Activated naive CD8-positive, alpha-beta T cell treated with anti-CD3 and anti-CD28 coated beads, Interleukin-2, amount 50 U/mL, for 24 hours (primary cell): ENCODE measurements at regions not wholly inside any gene's neighbourhood (a gene's known extent, or its start where the extent isn't known, plus 50 kb on each side); places are given as distances from the start of the nearest gene placed in this dataset.
"Not testable (repeated sequence)": the region's sequence is repeated elsewhere in the genome, so short reads cannot be mapped to it uniquely, and the experiment has no call there.

ENCODE experiments used
- ATAC-seq: fragments of 150-1000 bp; cut with Tn5 transposase; one replicate; pipeline ENCODE4 v1.10.0; 2021
- DNase-seq: peaks from one replicate; pipeline ENCODE4 v3.0.0; 2021
- H3K27ac Mint-ChIP-seq: one replicate; pipeline ENCODE4 v1.8.0; 2021; ENCODE audit warnings: mild to moderate bottlenecking, mixed read lengths
- H3K27me3 Mint-ChIP-seq: one replicate; pipeline ENCODE4 v1.8.0; 2021; ENCODE audit warnings: mixed read lengths
- H3K36me3 Mint-ChIP-seq: one replicate; pipeline ENCODE4 v1.8.0; 2021; ENCODE audit warnings: low read depth, mixed read lengths
- H3K4me1 Mint-ChIP-seq: one replicate; pipeline ENCODE4 v1.8.0; 2021; ENCODE audit warnings: mixed read lengths
- H3K4me3 Mint-ChIP-seq: one replicate; pipeline ENCODE4 v1.8.0; 2021; ENCODE audit warnings: mild to moderate bottlenecking, moderate library complexity, mixed read lengths
- H3K9me3 Mint-ChIP-seq: one replicate; pipeline ENCODE4 v1.8.0; 2021; ENCODE audit warnings: mixed read lengths

- Mint-ChIP-seq H3K36me3 (no peaks in the 10 kb centered on the region), H3K4me3 (no peak overlapping the region), H3K9me3 (peaks cover 7% of the 10 kb centered on the region), H3K4me1 (no peaks in the 10 kb centered on the region), H3K27me3 (no peaks in the 10 kb centered on the region), H3K27ac (no peak overlapping the region)
- ATAC-seq (no peak), DNase-seq (no peak)
These were observed 376.8 kb upstream of the ZFP42 start for GRCh38 chr4:187618701-187619281.

GRCh38 chr4:187619319-187619718 lies 376.3 kb upstream of the ZFP42 start:
- Mint-ChIP-seq H3K36me3 (no peaks in the 10 kb centered on the region), H3K4me3 (no peak overlapping the region), H3K4me1 (no peaks in the 10 kb centered on the region), H3K27ac (no peak overlapping the region), H3K9me3 (peaks cover 7% of the 10 kb centered on the region), H3K27me3 (no peaks in the 10 kb centered on the region)
- DNase-seq, result no peak
- ATAC-seq, result no peak

- Mint-ChIP-seq H3K36me3 (no peaks in the 10 kb centered on the region), H3K4me1 (no peaks in the 10 kb centered on the region), H3K9me3 (peaks cover 17% of the 10 kb centered on the region), H3K4me3 (no peak overlapping the region), H3K27me3 (no peaks in the 10 kb centered on the region), H3K27ac (no peak overlapping the region)
- no peak for DNase-seq
- ATAC-seq, result no peak
These were observed 363.1 kb upstream of the ZFP42 start for GRCh38 chr4:187632260-187632995.

DNA sequence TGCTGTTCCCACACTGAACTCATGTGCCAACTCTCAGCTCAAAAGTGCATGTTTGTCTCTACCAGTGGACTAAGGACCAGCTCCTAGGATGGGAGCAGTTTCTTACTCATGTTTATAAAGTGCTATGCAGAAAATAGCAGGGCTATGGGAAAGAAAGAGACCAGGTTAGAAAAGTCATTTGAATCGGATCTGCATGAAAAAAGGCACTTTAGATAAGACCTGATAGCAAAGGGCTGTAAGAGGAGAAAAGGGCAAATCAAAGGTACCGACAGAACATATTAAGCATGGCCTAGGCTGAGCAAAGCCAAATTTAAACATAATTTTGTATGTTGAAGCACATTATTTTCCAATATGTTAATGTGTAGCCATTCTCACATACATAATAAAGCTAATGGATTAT lies 362.3 kb upstream of the ZFP42 start:
- ATAC-seq (no peak), DNase-seq (no peak)
- H3K27ac Mint-ChIP-seq, result no peak overlapping the region
- peaks cover 11% of the 10 kb centered on the region for H3K9me3 Mint-ChIP-seq
- no peaks in the 10 kb centered on the region for H3K36me3 Mint-ChIP-seq
- H3K4me1 Mint-ChIP-seq, result no peaks in the 10 kb centered on the region
- H3K4me3 Mint-ChIP-seq, result no peak overlapping the region
- H3K27me3 Mint-ChIP-seq, result no peaks in the 10 kb centered on the region

DNA sequence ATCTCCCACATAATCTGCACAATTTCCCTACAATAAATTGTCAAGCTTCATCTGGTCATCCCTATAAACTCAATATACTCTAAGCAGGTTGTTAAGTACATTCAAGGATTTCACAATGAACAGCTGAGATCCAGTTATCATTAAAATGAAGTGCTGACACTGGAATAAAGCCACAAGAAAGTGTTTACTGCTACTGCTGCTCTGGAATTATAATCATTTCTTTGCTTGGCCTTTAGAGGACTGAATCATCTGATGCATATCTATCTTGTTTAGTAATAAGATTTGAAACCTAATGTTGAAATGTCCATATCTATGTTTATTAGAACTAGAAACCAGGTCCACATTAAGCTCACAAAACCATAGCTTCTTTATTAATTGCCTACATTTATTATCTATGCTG lies 338.6 kb upstream of the ZFP42 start:
- no peaks in the 10 kb centered on the region for H3K4me1 Mint-ChIP-seq

DNA sequence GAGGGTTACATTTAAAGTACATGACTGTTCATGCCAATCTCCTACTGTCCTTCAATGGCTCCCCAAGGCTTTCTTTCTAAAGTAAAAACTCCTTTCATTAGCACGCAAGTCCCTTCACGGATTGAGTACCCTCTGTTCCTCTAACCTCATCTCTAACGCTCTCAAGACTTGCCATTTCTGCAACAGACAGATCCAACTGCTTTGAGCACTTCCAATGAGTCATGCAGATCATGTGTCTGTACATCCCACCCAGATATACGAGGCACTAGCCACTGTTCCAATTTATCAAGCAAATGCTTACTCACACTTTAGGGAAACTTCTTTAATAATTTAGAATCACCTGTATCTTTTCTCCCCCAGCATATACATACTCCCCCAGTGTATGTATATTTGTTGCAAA lies 332.5 kb upstream of the ZFP42 start:
- Mint-ChIP-seq H3K27ac (no peak overlapping the region), H3K9me3 (peaks cover 16% of the 10 kb centered on the region), H3K4me3 (no peak overlapping the region), H3K36me3 (no peaks in the 10 kb centered on the region), H3K27me3 (no peaks in the 10 kb centered on the region), H3K4me1 (no peaks in the 10 kb centered on the region)
- ATAC-seq, result no peak
- no peak for DNase-seq

More for the DNA sequence above, 338.6 kb upstream of the ZFP42 start:
- H3K36me3 Mint-ChIP-seq, result no peaks in the 10 kb centered on the region
- H3K9me3 Mint-ChIP-seq, result peaks cover 18% of the 10 kb centered on the region
- H3K27ac Mint-ChIP-seq, result no peak overlapping the region
- H3K27me3 Mint-ChIP-seq, result no peaks in the 10 kb centered on the region
- no peak overlapping the region for H3K4me3 Mint-ChIP-seq
- DNase-seq (no peak), ATAC-seq (no peak)

- ATAC-seq (no peak), DNase-seq (no peak)
- H3K27me3 Mint-ChIP-seq, result no peaks in the 10 kb centered on the region
- H3K27ac Mint-ChIP-seq, result no peak overlapping the region
- H3K36me3 Mint-ChIP-seq, result no peaks in the 10 kb centered on the region
- H3K4me1 Mint-ChIP-seq, result no peaks in the 10 kb centered on the region
- H3K9me3 Mint-ChIP-seq, result peaks cover 16% of the 10 kb centered on the region
- no peak overlapping the region for H3K4me3 Mint-ChIP-seq
These were observed 331.6 kb upstream of the ZFP42 start for GRCh38 chr4:187664011-187664410.

GRCh38 chr4:187665086-187665485 lies 330.5 kb upstream of the ZFP42 start:
- Mint-ChIP-seq H3K9me3 (peaks cover 12% of the 10 kb centered on the region), H3K4me1 (no peaks in the 10 kb centered on the region), H3K27me3 (no peaks in the 10 kb centered on the region), H3K4me3 (no peak overlapping the region), H3K27ac (no peak overlapping the region), H3K36me3 (no peaks in the 10 kb centered on the region)
- DNase-seq (no peak), ATAC-seq (no peak)

- Mint-ChIP-seq H3K4me1 (no peaks in the 10 kb centered on the region), H3K4me3 (no peak overlapping the region), H3K27ac (no peak overlapping the region), H3K27me3 (no peaks in the 10 kb centered on the region), H3K9me3 (peaks cover 17% of the 10 kb centered on the region), H3K36me3 (no peaks in the 10 kb centered on the region)
- ATAC-seq (no peak), DNase-seq (no peak)
These were observed 329.5 kb upstream of the ZFP42 start for GRCh38 chr4:187666034-187666433.

GRCh38 chr4:187666697-187667494 lies 328.7 kb upstream of the ZFP42 start:
- H3K9me3 Mint-ChIP-seq, result peaks cover 18% of the 10 kb centered on the region
- DNase-seq, result no peak
- H3K27me3 Mint-ChIP-seq, result no peaks in the 10 kb centered on the region
- no peak overlapping the region for H3K27ac Mint-ChIP-seq
- no peak overlapping the region for H3K4me3 Mint-ChIP-seq
- no peak for ATAC-seq
- H3K4me1 Mint-ChIP-seq, result no peaks in the 10 kb centered on the region
- no peaks in the 10 kb centered on the region for H3K36me3 Mint-ChIP-seq

DNA sequence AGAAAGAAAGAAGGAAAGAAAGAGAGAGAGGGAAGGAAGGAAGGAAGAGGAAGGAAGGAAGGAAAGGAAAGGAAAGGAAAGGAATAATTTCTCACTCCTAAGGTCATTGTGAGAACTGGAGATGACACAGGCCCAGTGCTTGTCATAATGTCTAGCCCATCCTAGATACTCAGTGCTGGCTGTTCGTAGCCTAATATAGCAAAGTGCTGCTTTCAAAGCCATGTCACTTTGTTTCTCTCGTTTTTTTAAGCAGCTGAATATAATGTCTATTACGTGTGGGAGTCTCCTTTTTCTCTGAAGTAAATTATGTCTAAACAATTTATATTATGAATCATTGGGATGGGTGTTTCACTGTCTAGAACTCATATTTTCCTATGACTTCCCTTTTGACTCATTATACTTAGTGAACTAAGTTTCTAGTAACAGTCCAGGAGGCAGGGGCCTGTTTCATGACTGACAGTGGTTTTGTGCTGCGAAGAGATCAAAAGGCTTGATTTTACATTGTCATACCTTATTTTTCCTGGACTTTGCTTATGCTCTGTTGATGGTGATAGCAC lies 327.0 kb upstream of the ZFP42 start:
- H3K4me3 Mint-ChIP-seq, result no peak overlapping the region
- DNase-seq (no peak), ATAC-seq (no peak)
- no peaks in the 10 kb centered on the region for H3K36me3 Mint-ChIP-seq
- peaks cover 18% of the 10 kb centered on the region for H3K9me3 Mint-ChIP-seq
- no peak overlapping the region for H3K27ac Mint-ChIP-seq
- no peaks in the 10 kb centered on the region for H3K27me3 Mint-ChIP-seq
- no peaks in the 10 kb centered on the region for H3K4me1 Mint-ChIP-seq

- not testable (repeated sequence) for ATAC-seq, DNase-seq, H3K4me3 Mint-ChIP-seq, H3K27me3 Mint-ChIP-seq, H3K27ac Mint-ChIP-seq, H3K4me1 Mint-ChIP-seq, H3K36me3 Mint-ChIP-seq
- H3K9me3 Mint-ChIP-seq, result peaks cover 23% of the 10 kb centered on the region
These were observed 324.1 kb upstream of the ZFP42 start for GRCh38 chr4:187671521-187671920.

DNA sequence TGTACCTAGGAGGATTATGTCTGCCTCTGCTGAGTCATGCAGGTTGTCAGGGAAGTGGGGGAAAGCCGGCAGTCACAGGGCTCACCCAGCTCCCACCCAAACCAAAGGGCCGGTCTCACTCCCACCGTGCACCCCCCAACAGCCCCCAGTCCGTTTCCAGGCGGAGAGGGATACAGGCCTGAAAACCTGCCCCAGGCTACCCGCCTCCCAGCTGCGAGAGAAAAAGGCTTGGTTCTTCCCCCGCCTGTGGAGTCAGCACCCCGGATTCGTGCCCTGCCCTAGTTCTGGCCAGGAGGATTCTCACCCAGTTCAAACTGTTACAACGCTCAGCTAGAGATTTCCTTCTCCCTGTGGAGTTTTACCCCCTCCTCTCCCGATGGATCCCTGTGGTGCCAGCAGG lies 323.6 kb upstream of the ZFP42 start:
- H3K27me3 Mint-ChIP-seq, ATAC-seq, H3K36me3 Mint-ChIP-seq, H3K4me1 Mint-ChIP-seq, DNase-seq, H3K4me3 Mint-ChIP-seq, H3K27ac Mint-ChIP-seq: not testable (repeated sequence)
- H3K9me3 Mint-ChIP-seq, result peaks cover 20% of the 10 kb centered on the region

DNA sequence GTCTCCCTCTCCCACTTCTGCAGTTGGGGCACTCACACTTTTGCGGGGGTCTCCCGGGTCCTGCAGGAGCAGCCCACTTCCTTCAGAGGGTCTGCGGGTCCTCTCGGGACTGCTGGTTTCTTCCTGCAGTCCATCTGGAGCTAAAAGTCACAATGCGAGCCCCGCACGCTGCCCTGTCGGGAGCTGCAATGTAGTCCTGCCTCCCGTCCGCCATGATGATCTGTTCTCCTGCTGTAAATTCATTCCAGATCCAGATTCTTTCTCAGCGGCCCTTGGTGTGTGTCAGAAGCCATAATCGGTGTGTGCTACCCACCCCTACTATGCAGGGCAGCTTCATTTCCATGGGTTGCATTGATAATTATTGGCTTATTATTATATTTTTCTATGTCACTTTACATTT lies 323.0 kb upstream of the ZFP42 start:
- not testable (repeated sequence) for H3K4me3 Mint-ChIP-seq, H3K27ac Mint-ChIP-seq, DNase-seq, H3K36me3 Mint-ChIP-seq, H3K4me1 Mint-ChIP-seq, H3K27me3 Mint-ChIP-seq, ATAC-seq
- peaks cover 16% of the 10 kb centered on the region for H3K9me3 Mint-ChIP-seq

- Mint-ChIP-seq H3K27ac (no peak overlapping the region), H3K4me3 (no peak overlapping the region), H3K4me1 (no peaks in the 10 kb centered on the region), H3K36me3 (no peaks in the 10 kb centered on the region), H3K9me3 (peaks cover 5% of the 10 kb centered on the region), H3K27me3 (no peaks in the 10 kb centered on the region)
- DNase-seq (no peak), ATAC-seq (no peak)
These were observed 316.1 kb upstream of the ZFP42 start for GRCh38 chr4:187679450-187679849.
